HUES64 (cell line): ENCODE measurements at regions not wholly inside any gene's neighbourhood (a gene's known extent, or its start where the extent isn't known, plus 50 kb on each side); places are given as distances from the start of the nearest gene placed in this dataset.

Experiments
- H3K27ac ChIP-seq: 2 replicates; pipeline ENCODE4 v1.7.0; 2013; ENCODE audit warnings: low read depth, low read length, inconsistent platforms
- H3K27me3 ChIP-seq: 2 replicates; pipeline ENCODE4 v1.6.1; 2013; ENCODE audit warnings: mild to moderate bottlenecking, low read length; ENCODE audit not compliant: insufficient read depth
- H3K36me3 ChIP-seq: 2 replicates; pipeline ENCODE4 v1.6.1; 2013; ENCODE audit warnings: mild to moderate bottlenecking, low read length; ENCODE audit not compliant: insufficient read depth
- H3K4me1 ChIP-seq: 2 replicates; pipeline ENCODE4 v1.6.1; 2013; ENCODE audit warnings: mild to moderate bottlenecking, low read length, moderate library complexity; ENCODE audit not compliant: insufficient read depth
- H3K4me3 ChIP-seq: 2 replicates; pipeline ENCODE4 v1.5.1; 2013; ENCODE audit warnings: mild to moderate bottlenecking, low read length, moderate library complexity
- H3K9ac ChIP-seq: 2 replicates; pipeline ENCODE4 v1.6.1; 2013; ENCODE audit warnings: mild to moderate bottlenecking, low read depth, low read length
- H3K9me3 ChIP-seq: 2 replicates; pipeline ENCODE4 v1.6.1; 2013; ENCODE audit warnings: low read depth, low read length; ENCODE audit not compliant: insufficient read depth
- WGBS: fragments of 150-250, 120-280 bp; methylation state at CpG from one replicate; pipeline ENCODE4 v1.1.7; 2013; ENCODE audit warnings: missing lambda C conversion rate; 5-methylcytosine and 5-hydroxymethylcytosine counted together

DNA sequence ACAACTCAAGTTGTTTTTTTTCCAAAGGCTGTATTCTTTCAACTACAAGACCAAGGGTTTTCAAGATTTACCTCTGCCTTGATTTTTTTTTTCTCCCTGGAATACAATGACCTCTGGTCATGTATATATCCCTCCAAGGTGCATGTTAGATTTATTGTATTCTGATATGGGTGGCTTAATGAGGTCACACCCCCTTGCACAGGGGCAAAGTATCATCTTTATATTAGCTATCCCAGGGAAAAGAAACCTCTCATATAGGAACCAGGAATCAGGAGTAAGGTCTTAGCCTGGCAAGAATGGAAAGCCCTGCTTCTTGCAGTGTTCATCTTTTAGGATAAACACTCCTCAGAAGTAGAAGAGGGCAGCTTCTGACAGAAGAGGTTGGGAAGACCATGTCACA lies 516.9 kb upstream of the TENM4 start:
- Histone ChIP-seq H3K27ac (no peak overlapping the region), H3K36me3 (0 out of 2 replicates have a peak, but pooled peaks cover 3% of the 10 kb centered on the region), H3K27me3 (no peaks in the 10 kb centered on the region), H3K9me3 (peaks cover 17% of the 10 kb centered on the region), H3K9ac (no peak overlapping the region), H3K4me3 (no peak overlapping the region), H3K4me1 (no peaks in the 10 kb centered on the region)

DNA sequence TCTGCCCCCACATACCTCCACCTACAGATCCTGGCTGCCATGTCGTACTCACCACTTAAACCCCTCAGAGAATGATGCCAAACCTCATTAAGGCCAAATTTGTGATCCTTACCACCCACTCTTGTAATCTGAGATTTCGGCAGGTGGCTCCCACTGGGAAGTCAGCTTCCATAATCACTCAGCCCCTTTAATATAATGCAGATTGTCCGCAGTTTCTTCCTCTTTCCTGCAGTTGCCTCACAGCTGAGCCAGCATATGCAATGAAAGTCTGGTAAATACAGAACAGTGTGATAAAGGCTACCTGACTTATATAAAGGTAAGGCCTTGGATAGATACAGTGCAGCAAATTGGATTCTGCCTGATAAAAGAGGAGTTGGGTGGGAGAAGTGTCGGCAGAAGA lies 515.2 kb upstream of the TENM4 start:
- H3K9me3 ChIP-seq: peaks cover 17% of the 10 kb centered on the region
- no peaks in the 10 kb centered on the region for H3K4me1 ChIP-seq
- no peak overlapping the region for H3K4me3 ChIP-seq
- no peak overlapping the region for H3K9ac ChIP-seq
- no peak overlapping the region for H3K27ac ChIP-seq
- WGBS: 92% methylated on average over 4 of the region's 4 CpGs
- 0 out of 2 replicates have a peak, but pooled peaks cover 3% of the 10 kb centered on the region for H3K36me3 ChIP-seq
- no peaks in the 10 kb centered on the region for H3K27me3 ChIP-seq

DNA sequence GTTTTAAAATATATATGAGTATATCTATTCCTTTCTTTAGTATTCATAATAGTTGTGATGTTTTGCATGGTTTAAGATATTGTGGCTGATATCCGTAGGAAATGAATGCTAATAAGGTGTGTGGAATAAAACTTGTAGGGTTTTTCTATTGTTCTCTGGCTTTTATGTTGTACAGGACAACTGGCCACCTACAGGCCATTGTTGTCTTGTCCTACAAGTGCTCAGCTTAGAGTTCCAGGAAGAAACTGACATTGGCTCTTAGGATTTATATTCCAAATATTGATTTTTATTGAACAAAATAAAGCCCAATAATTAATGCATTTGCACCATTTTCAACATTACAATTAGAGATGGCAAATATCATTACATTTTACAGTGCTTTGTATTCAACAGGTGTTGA lies 512.8 kb upstream of the TENM4 start:
- peaks cover 4% of the 10 kb centered on the region for H3K9me3 ChIP-seq
- WGBS: 93% methylated on average over 1 of the region's 1 CpG
- H3K36me3 ChIP-seq: no peaks in the 10 kb centered on the region
- no peaks in the 10 kb centered on the region for H3K4me1 ChIP-seq
- no peak overlapping the region for H3K4me3 ChIP-seq
- no peak overlapping the region for H3K9ac ChIP-seq
- no peak overlapping the region for H3K27ac ChIP-seq
- no peaks in the 10 kb centered on the region for H3K27me3 ChIP-seq

DNA sequence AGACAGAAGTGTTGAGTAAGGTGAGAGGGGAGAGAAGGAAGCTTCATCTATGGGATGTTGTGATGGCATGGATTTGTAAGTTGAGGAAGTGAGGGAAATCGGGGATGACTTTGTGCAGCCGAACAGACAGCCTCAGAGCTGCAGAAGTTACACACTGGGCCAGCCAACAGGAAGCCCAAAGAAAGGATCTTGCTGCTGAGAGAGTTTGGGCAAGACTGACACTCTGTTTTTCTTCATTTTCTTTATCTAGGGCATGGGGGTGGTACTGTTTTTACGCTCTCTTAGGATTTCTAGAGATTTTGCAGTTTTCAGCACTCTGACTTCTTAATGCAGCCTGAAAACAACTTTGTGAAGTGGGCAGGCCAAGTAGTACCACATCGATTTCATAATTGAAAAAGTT lies 509.9 kb upstream of the TENM4 start:
- H3K36me3 ChIP-seq: no peaks in the 10 kb centered on the region
- H3K4me3 ChIP-seq: no peak overlapping the region
- H3K27ac ChIP-seq: no peak overlapping the region
- no peaks in the 10 kb centered on the region for H3K4me1 ChIP-seq
- no peak overlapping the region for H3K9ac ChIP-seq
- 88% methylated on average over 4 of the region's 4 CpGs for WGBS
- no peaks in the 10 kb centered on the region for H3K9me3 ChIP-seq
- no peaks in the 10 kb centered on the region for H3K27me3 ChIP-seq

DNA sequence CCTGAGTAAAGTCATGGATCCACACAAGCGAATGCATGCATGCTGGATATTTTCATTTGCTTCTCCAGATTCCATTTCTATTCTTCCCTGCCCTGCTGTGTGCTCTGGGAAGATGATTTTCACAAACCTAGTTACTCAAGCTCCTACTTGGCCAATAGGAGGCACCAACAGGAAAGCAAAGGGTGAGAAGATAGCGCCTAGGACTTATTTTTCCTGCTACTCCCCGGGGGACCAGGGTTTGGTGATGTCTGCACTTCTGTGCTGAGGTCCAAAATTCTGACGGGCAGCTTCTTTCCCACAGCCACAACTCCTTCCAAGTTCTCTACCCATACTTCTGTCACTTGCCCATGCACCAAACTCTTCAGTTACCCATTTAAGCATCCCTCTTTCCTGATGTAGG lies 509.3 kb upstream of the TENM4 start:
- no peak overlapping the region for H3K4me3 ChIP-seq
- H3K27me3 ChIP-seq: no peaks in the 10 kb centered on the region
- 80% methylated on average over 4 of the region's 4 CpGs for WGBS
- H3K4me1 ChIP-seq: no peaks in the 10 kb centered on the region
- H3K9me3 ChIP-seq: no peaks in the 10 kb centered on the region
- no peak overlapping the region for H3K27ac ChIP-seq
- no peak overlapping the region for H3K9ac ChIP-seq
- H3K36me3 ChIP-seq: no peaks in the 10 kb centered on the region

DNA sequence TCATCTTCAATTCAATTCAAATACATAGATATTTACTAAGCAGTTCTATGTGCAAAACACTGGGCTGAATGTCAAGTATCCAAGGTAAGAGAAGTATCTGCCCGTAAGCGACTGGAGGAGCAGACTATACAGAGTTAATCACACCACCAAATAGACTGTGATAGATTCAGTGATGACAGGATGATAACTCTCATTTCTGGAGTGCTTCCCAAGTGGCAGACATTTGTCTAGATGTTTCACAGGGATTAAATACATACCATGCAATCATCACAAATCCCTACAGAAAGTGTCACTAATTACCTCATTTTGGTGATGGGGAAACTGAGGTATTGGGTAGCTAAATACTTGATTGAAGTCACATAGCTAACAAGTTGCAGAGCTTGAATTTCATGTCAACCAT lies 508.7 kb upstream of the TENM4 start:
- Histone ChIP-seq H3K9me3 (no peaks in the 10 kb centered on the region), H3K36me3 (no peaks in the 10 kb centered on the region), H3K4me3 (no peak overlapping the region), H3K27me3 (no peaks in the 10 kb centered on the region), H3K27ac (no peak overlapping the region), H3K9ac (no peak overlapping the region), H3K4me1 (no peaks in the 10 kb centered on the region)
- 100% methylated on average over 2 of the region's 2 CpGs for WGBS

DNA sequence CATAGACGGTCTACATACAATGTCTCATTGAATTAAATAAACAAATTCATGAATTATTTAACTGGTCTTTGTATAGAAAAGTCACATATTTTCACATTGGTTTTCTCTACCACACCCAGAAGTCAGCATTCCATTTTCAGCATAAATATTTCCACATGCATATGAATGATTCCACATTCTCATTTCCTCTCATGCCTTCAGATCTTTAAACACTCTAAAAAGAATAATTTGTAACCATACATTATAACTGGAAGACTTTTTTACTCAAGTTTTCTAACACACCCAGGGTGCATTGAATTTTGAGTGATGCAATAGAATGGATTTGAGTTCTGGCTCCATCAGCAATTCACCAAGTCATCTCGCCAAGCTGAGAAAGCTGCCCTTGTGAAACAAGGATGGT lies 501.8 kb upstream of the TENM4 start:
- Histone ChIP-seq H3K4me1 (peaks cover 6% of the 10 kb centered on the region; the same call in 1 of the 2 replicates), H3K4me3 (no peak overlapping the region), H3K36me3 (no peaks in the 10 kb centered on the region), H3K9ac (no peak overlapping the region), H3K27ac (no peak overlapping the region), H3K27me3 (no peaks in the 10 kb centered on the region), H3K9me3 (no peaks in the 10 kb centered on the region)
- WGBS: 84% methylated on average over 1 of the region's 2 CpGs

DNA sequence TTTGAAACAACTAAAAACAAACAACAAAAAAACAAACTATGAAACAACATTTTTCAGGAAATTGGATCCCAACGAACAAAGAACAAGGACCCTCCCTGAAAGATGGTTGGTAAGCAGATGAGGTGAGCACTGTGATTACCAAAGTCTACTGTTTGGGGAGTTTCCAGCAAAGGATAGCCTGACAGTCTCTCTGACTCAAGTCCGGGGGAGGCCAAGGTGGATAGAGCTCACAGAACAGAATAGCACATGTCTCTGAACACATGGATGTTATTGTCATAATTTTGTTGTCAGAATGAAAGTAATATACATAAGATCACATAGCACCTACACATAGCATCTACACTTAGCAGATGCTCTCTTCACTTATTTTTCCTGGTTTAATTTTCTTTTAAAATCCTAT lies 501.3 kb upstream of the TENM4 start:
- Histone ChIP-seq H3K36me3 (no peaks in the 10 kb centered on the region), H3K4me1 (peaks cover 6% of the 10 kb centered on the region; the same call in 1 of the 2 replicates), H3K27me3 (no peaks in the 10 kb centered on the region), H3K9me3 (no peaks in the 10 kb centered on the region), H3K4me3 (no peak overlapping the region), H3K27ac (no peak overlapping the region), H3K9ac (no peak overlapping the region)
- 89% methylated on average over 2 of the region's 2 CpGs for WGBS

DNA sequence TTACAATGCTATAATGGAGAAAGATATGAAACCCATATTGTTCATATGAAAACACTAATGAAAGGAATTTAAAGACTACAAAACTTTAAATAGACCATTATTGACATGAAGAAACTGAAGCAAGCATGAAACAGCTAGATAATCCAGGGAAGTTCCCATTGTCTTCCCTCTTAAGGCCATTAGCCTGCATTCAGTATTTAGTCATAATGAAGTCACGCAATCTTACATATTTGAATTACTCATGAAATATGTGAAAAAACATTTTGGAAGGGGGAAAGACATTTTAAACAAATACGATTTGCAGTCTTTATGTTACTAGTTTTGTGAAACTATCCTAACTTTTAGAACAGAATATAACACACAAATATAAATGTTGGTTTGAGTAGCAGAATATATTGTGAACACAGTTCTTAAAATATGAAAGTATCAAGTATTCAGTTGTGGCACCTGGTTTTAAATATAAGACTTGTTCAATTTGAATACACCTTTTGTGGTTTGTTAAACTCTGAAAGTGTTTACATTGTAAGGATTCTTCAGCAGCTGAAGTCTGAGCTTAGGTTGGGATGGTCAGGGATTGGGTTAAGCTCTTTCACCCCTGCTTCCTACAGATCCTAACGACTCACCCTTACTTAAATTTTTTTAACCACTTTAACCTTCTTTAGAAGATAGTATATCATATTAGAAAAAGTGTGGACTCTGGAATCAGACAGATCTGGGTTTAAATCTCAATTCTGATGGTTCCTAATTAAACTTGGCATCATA lies 500.3 kb upstream of the TENM4 start:
- Histone ChIP-seq H3K27me3 (no peaks in the 10 kb centered on the region), H3K27ac (no peak overlapping the region)

DNA sequence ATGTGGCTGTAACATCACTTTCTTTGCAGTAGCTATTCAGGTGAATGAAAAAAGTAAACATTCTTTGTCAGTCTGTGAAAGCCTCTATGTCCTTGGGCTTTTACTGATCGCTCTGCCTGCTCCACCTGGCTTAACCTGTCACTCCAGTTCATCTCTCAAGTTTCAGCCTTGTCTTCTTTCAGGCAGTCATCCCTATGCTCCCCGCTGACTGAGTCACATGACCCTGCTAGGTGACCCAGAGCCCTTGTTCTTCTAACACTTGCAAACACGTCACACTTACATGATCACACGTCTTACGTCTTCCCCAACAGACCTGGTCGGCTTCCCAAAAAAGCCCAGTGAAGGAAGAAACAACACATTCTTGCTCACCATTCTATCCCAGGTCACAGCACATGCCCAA lies 499.3 kb upstream of the TENM4 start:
- no peak overlapping the region for H3K4me3 ChIP-seq
- H3K27me3 ChIP-seq: no peaks in the 10 kb centered on the region
- no peak overlapping the region for H3K9ac ChIP-seq
- peaks cover 6% of the 10 kb centered on the region; the same call in 1 of the 2 replicates for H3K4me1 ChIP-seq
- no peaks in the 10 kb centered on the region for H3K36me3 ChIP-seq
- no peaks in the 10 kb centered on the region for H3K9me3 ChIP-seq
- no peak overlapping the region for H3K27ac ChIP-seq
- 80% methylated on average over 6 of the region's 6 CpGs for WGBS

More for the DNA sequence above, 500.3 kb upstream of the TENM4 start:
- Histone ChIP-seq H3K9me3 (no peaks in the 10 kb centered on the region), H3K4me1 (peaks cover 6% of the 10 kb centered on the region; the same call in 1 of the 2 replicates), H3K9ac (no peak overlapping the region), H3K4me3 (no peak overlapping the region), H3K36me3 (no peaks in the 10 kb centered on the region)
- no CpG with 5 or more reads among the region's 3 CpGs for WGBS

DNA sequence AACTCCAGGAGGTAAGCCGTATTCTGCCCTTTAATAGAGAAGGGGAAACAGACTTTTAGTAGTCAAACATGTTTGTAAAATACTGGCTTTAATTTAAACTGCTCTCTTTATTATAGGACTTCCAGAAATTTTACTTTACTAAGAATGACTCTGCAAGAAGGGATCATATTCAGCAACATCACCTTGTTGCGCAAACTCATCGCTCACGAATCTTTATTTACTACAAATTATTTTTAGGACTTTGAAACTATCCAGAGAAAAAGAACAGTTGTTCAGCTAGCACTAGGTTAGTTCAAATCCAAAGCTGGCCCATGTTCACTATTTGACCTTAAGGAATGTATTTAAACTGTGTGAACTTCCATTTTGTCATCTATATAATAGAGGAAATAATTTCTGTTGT lies 498.3 kb upstream of the TENM4 start:
- WGBS: 97% methylated on average over 3 of the region's 4 CpGs
- peaks cover 6% of the 10 kb centered on the region; the same call in 1 of the 2 replicates for H3K4me1 ChIP-seq
- no peaks in the 10 kb centered on the region for H3K36me3 ChIP-seq
- H3K4me3 ChIP-seq: no peak overlapping the region
- H3K27me3 ChIP-seq: no peaks in the 10 kb centered on the region
- H3K27ac ChIP-seq: no peak overlapping the region
- no peaks in the 10 kb centered on the region for H3K9me3 ChIP-seq
- H3K9ac ChIP-seq: no peak overlapping the region
